ENCODE measurements at regions not wholly inside any gene's neighbourhood (a gene's known extent, or its start where the extent isn't known, plus 50 kb on each side); places are given as distances from the start of the nearest gene placed in this dataset.

DNA sequence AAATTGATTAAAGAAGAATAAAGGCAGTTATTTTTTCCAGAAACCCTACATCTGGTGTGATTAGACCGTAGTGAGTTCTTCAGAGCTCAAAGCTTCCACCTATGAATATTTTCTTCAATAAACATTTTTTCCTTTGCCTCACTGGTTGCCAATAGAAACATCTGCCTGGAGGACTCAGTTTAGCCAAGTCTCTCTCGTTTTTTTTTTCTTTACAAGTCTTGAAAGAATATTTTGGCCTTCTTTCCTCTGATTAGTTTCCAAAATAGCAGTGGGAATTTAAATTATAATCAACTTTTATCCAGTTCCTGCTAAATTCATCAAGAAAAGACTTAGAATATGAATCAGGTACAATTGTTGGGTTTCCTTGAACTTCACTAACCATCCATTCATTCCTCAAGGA is 897.5 kb downstream of the TLE1 start:
- Histone ChIP-seq H3K27me3 (no peaks in the 10 kb centered on the region), H3K4me3 (no peak overlapping the region), H3K9me3 (no peaks in the 10 kb centered on the region), H3K4me1 (no peaks in the 10 kb centered on the region), H3K36me3 (replicated peaks in 1 of 2; ENCODE audit: insufficient read depth in 1 of 2, low read depth in 2 of 2) (no peaks in the 10 kb centered on the region), H3K27ac (no peak overlapping the region)
- WGBS, 2 donors, result 35 to 46% methylated on average over 2 of the region's 2 CpGs
- DNase-seq (no peak), ATAC-seq (no peak)
- TF ChIP-seq CTCF (IDR thresholded peaks at IDR 0.05) (no peak), POLR2A (IDR thresholded peaks at IDR 0.05) (no peak)
- intact Hi-C loops (cut with DNase I), result no loop called here

GRCh38 chr9:80790764-80791163 is 898.6 kb downstream of the TLE1 start:
- no peaks in the 10 kb centered on the region for H3K36me3 ChIP-seq (replicated peaks in 1 of 2; ENCODE audit: insufficient read depth in 1 of 2, low read depth in 2 of 2)
- no peak overlapping the region for H3K4me3 ChIP-seq
- DNase-seq, result no peak
- ATAC-seq, result no peak
- no peaks in the 10 kb centered on the region for H3K9me3 ChIP-seq
- no peaks in the 10 kb centered on the region for H3K4me1 ChIP-seq
- H3K27ac ChIP-seq, result no peak overlapping the region
- H3K27me3 ChIP-seq, result no peaks in the 10 kb centered on the region
- TF ChIP-seq POLR2A (IDR thresholded peaks at IDR 0.05) (no peak), CTCF (IDR thresholded peaks at IDR 0.05) (no peak)
- intact Hi-C loops (cut with DNase I), result no loop called here

- ATAC-seq, result no peak
- TF ChIP-seq CTCF (IDR thresholded peaks at IDR 0.05), result no peak
- TF ChIP-seq POLR2A (IDR thresholded peaks at IDR 0.05), result no peak
- no peaks in the 10 kb centered on the region for H3K36me3 ChIP-seq (replicated peaks in 1 of 2; ENCODE audit: insufficient read depth in 1 of 2, low read depth in 2 of 2)
- no peak overlapping the region for H3K4me3 ChIP-seq
- WGBS, 2 donors, result 66 to 78% methylated on average over 5 of the region's 5 CpGs
- no peaks in the 10 kb centered on the region for H3K9me3 ChIP-seq
- H3K4me1 ChIP-seq, result no peaks in the 10 kb centered on the region
- DNase-seq, result no peak
- no peak overlapping the region for H3K27ac ChIP-seq
- intact Hi-C loops (cut with DNase I), result no loop called here
- H3K27me3 ChIP-seq, result no peaks in the 10 kb centered on the region
Measured at GRCh38 chr9:80789831-80790230, 899.5 kb downstream of the TLE1 start.

DNA sequence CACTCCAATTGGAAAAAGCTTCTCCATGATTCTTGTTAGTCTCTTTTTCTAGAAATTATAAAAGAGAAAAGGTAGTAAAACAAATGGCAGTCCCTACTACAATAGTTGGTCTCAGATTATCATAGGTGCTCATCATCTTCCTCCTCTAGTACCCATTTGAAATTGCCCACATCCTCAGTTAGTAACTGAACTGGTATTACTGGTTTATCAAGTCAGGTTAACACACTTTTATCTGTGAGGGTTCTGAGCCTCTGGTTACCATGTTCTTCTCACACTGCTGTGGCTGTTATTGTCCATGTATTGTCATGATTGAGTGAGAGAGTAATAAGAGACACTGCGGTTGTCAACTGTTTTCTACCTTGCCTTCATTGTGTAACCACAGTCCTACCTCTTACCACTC is 901.7 kb downstream of the TLE1 start:
- Histone ChIP-seq H3K27ac (no peak overlapping the region), H3K27me3 (no peaks in the 10 kb centered on the region), H3K4me3 (no peak overlapping the region), H3K9me3 (no peaks in the 10 kb centered on the region), H3K4me1 (no peaks in the 10 kb centered on the region), H3K36me3 (replicated peaks in 1 of 2; ENCODE audit: insufficient read depth in 1 of 2, low read depth in 2 of 2) (no peaks in the 10 kb centered on the region)
- intact Hi-C loops (cut with DNase I), result no loop called here
- 92 to 100% methylated on average over 1 of the region's 1 CpG for WGBS, 2 donors
- DNase-seq, result no peak
- ATAC-seq, result no peak
- TF ChIP-seq POLR2A (IDR thresholded peaks at IDR 0.05), result no peak
- TF ChIP-seq CTCF (IDR thresholded peaks at IDR 0.05), result no peak

- ATAC-seq (no peak), DNase-seq (no peak)
- no peak overlapping the region for H3K27ac ChIP-seq
- no peaks in the 10 kb centered on the region for H3K4me1 ChIP-seq
- no peaks in the 10 kb centered on the region for H3K9me3 ChIP-seq
- no peaks in the 10 kb centered on the region for H3K27me3 ChIP-seq
- TF ChIP-seq CTCF (IDR thresholded peaks at IDR 0.05) (no peak), POLR2A (IDR thresholded peaks at IDR 0.05) (no peak)
- H3K36me3 ChIP-seq (replicated peaks in 1 of 2; ENCODE audit: insufficient read depth in 1 of 2, low read depth in 2 of 2), result no peaks in the 10 kb centered on the region
- intact Hi-C loops (cut with DNase I), result no loop called here
- no peak overlapping the region for H3K4me3 ChIP-seq
Measured at GRCh38 chr9:80784647-80785046, 904.7 kb downstream of the TLE1 start.

Measured in body of pancreas (tissue), 4 donors.